NCI-H1694 treated with DMSO at 0.1 percent for 48 hours (cell line): ENCODE measurements at regions not wholly inside any gene's neighbourhood (a gene's known extent, or its start where the extent isn't known, plus 50 kb on each side); places are given as distances from the start of the nearest gene placed in this dataset.
"Not testable (repeated sequence)": the region's sequence is repeated elsewhere in the genome, so short reads cannot be mapped to it uniquely, and the experiment has no call there.

Source experiments
- DNase-seq: peaks from one replicate; lab custom pipeline; 2025; lab: John Stamatoyannopoulos, UW

DNA sequence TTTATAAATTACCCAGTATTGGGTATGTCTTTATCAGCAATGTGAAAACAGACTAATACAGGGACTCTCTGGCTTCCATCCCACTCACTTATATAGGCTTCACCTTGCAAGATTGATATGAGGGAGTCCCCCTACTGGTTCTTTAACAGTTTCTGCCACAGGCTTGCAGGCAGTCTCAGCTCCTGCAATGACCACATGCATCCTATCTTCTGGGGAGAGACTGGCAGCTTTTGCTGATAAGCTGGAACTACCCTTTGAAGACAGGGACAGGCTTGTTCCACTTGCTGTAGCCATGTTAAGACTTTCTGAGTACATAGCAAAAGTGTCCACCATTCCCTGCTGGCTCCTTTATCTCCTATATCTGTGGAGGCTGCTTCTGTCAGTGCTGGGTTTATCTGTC, 531.7 kb upstream of the FLRT2 start:
- no peak for DNase-seq

DNA sequence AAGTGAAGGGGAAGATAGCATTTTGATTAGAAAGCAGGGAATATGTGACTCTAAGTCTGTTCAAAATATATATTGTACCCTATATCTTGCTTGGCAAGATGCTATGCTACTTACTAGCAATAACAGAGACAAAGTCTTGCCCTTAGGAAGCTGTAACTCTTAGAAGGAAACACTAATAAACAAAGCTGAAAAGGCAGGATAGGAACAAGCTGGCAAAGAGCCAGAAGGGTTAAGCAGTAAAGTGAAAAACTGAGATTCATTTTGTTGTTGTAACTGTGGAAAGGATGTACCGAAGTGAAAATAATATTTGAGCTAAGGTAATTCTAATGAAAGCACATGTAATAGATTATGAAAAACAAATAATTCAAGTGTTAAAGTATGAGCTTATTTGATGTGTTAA, 527.1 kb upstream of the FLRT2 start:
- no peak for DNase-seq

DNA sequence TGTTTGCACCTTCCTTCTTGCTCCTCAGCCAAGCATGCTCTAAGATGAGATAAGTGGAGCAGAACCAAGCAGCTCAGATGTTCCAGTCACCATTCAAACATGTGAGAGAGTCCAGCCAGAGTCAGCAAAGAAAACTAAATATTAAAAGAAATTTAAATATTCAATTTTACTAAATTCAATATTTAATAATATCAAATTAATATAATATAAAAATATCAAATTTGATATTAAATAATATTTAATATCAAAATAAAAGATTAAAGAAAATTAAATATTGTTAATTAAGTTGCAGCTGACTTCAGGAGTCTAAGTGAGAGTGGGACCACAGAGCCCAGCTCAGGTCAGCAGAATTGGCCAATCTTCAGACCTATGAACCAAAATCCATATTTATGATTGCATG, 526.1 kb upstream of the FLRT2 start:
- DNase-seq = no peak

DNA sequence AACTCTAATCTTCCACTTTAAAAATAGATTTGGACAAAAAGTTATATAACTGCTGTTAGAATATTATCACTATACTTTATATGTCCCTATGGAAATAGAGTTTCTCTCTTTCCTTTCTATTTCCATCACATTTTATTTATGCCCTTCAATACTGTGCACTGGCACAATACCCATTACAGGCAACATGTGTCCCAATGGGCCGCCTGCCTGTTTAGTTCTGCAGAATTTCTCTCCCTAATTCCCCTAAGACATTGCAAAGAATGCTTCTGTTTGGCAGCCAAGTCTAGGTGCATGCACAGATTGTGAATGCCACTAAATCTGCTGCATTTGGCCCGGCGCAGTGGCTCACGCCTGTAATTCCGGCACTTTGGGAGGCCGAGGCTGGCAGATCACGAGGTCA, 520.4 kb upstream of the FLRT2 start:
- no peak for DNase-seq

- no peak for DNase-seq
Observed at GRCh38 chr14:85010186-85010585, 519.8 kb upstream of the FLRT2 start.

GRCh38 chr14:85016496-85016895, 513.4 kb upstream of the FLRT2 start:
- DNase-seq = no peak

- DNase-seq = not testable (repeated sequence)
Observed at GRCh38 chr14:85023866-85024265, 506.1 kb upstream of the FLRT2 start.

DNA sequence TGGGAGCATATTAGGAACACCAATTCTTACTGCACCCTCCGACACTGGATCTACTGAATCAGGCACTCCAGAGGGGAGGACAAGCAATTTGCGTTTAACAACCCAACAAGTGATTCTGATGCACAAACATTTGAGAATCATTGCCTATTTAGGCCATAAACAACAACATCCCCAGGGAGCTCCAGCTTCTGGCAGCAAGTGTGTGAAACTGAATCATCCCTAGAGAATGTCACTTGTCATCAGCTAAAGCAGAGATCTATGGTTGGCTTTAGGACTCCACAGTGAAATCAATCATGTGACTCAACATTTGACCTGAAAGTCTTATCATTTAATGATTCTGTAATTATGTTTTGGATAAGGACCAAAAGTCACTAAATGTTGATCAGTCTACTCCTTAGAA, 505.0 kb upstream of the FLRT2 start:
- no peak for DNase-seq

DNA sequence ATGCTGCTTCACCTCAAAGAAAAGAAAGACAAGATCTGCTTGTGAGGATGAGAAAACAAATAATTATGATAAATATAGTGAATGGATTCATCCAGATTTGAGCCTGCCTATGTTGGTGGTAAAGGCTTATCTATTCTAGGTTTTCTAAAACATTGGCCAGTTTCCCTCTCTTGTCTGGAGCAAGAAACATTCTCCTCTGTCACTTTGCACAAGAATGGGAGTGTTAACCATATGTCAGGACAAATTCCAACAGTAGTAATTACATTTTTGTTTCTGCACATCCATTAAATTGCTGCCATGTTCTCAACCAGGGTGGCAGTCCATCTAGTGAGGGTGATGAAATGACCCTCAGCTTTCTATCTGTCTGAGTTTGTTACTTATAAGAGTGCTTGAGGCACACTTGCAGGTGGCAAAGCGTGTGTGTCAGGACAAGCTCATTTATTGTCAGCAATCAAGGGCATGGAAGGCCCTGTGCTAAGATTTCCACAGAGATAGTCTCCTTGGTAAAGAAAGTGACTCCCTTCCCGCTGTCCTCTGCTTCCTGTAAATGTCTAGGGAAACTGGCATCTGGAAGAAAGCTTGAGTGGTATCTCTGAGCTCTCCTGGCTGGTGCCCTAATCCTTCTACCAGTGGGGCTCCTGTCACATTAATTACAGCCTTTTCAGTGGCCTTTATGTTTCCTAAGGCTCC, 502.1 kb upstream of the FLRT2 start:
- no peak for DNase-seq

DNA sequence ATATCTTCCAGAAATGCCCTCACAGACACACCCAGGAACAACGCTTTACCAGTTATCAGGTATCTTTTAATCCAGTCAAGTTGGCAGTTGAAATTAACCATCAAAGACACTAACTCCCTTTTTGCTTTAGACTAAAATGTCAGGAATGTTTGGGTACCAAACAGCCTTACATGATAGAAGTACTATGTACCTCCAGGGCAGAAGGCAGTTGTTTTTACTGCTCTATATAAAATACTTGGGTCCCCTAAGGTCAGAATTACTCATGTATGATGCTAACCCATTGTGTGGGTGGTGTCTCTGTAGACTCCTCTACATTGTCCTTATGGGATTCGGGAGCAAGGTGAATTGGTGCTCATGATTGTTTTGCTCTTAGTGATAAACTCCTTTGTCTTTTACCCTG, 492.5 kb upstream of the FLRT2 start:
- no peak for DNase-seq

DNA sequence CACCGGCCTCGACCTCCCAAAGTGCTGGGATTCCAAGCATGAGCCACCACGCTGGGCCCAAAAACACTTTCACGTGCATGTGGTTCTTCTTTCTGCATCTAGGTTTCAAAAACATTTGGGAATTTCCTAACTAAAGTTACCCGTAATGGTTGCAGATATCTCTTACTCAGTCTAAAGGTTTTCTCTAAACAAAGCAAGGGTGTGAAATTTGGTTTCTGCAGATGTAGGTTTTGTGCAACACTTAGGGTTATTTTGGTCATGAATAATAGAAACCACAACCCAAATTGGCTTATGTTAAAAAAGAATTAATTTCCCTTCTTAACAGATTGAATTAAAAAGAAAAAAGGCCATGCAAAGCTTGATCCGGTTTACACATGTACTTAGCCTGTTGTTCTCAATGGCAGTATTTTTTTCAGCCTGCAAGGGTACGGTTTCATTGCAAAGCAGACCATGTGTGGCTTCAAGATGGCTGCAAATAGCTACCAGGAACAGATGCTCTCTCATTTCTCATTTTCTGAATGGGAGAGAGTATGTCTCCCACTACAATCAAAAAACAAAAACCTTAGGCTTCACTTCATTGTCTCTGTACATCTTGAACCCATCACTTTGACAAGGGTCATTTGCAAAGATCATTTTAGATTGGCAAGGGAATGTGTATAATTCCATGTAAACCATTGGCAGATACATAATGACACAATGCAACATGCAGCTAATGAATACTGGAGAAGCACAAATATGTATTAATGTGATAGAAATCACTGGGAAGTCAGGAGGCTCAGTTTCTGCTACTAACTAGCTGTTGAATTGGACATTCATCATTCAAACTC, 491.2 kb upstream of the FLRT2 start:
- DNase-seq = no peak

DNA sequence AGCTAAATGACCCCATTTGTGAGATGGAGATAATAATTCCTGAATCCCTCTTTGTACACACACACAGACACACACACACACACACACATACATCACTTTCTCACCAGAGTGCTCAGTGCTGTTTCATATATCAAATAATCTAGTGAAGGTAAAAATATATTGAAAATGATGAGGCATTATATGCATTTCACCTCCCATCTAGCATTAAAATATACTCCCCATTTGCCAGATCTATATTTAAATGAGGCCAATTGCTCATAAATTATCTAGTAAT, 490.7 kb upstream of the FLRT2 start:
- DNase-seq = no peak

GRCh38 chr14:85040046-85040685, 489.8 kb upstream of the FLRT2 start:
- peak; percentile 54 for DNase-seq

DNA sequence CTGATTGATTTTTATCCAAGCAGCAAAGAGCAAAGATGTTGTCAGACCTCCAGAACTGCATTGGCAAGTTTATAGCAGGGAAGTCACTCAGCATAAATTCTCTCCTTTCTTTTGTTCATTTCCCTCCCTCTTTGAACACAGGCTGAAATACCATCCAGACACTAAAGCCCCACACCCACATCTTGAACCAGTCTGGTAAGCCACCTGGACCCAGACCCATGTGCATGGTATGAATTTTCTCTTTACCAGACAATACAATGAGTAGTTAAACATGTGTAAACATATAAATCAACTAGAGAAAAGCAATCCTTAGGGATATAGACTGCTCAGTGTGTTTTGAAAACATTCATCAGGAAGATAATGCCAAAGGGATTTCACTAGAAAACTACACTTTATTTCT, 488.3 kb upstream of the FLRT2 start:
- no peak for DNase-seq

- no peak for DNase-seq
Observed at GRCh38 chr14:85042301-85042700, 487.6 kb upstream of the FLRT2 start.

GRCh38 chr14:85050180-85050579, 479.8 kb upstream of the FLRT2 start:
- DNase-seq = no peak

GRCh38 chr14:85052646-85053045, 477.3 kb upstream of the FLRT2 start:
- peak; percentile 17 for DNase-seq

GRCh38 chr14:85054178-85054577, 475.8 kb upstream of the FLRT2 start:
- no peak for DNase-seq

DNA sequence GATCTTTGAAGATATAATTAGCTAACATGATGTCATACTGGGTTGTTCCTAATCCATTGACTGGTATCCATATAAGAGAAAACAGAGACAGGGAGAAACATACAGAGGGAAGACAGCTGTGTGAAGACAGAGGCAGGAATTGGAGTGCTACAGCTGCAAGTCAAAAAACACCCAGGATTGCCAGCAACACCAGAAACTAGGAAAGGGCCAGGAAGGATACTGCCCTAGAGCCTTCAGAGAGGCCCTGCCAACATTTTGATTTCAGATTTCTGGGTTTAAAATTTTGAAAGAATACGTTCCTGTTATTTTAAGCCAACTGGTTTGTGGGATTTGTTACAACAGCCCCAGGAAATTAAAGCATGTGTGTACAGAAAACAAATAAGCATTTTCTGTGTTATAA, 473.7 kb upstream of the FLRT2 start:
- no peak for DNase-seq

GRCh38 chr14:85057221-85057620, 472.7 kb upstream of the FLRT2 start:
- no peak for DNase-seq

DNA sequence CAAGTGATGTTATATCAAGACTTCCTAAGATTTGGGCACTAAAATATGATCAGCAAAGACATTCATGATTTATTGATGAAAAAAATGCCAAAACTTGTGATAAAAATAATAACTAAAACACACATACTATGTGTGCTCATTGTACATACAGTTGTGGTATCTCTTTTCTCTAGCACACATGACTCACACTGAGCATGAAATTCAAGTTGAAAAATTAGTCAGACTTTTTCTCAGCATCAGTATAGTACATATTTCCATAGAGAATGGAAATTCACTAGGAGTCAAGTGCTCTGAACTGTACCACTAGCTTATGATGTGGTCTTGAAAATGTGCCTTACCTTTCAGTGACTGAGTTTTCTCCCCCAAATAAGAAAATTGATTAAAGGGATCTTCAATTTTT, 471.8 kb upstream of the FLRT2 start:
- DNase-seq = no peak

DNA sequence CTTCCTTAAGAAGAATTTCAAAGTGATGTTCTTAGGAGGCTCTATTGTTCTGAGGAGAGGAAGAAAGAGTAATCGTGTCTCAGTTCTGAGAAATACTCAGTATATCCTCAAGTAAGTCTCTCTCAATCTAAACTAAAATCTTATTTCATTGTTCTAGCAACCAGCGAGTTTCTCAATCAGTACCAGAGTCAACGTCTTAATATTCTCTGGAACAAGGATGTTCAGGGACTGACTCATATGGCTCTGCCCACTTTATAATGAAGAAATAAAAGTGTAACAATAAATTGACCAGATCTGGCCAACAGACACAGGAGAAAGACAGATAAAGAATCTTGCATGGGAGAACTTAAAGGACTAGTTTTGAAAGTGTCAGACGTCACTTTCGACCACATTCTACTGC, 469.8 kb upstream of the FLRT2 start:
- DNase-seq = no peak

GRCh38 chr14:85061256-85061655, 468.7 kb upstream of the FLRT2 start:
- no peak for DNase-seq

GRCh38 chr14:85063747-85064146, 466.2 kb upstream of the FLRT2 start:
- DNase-seq = no peak
